ENCODE measurements at regions not wholly inside any gene's neighbourhood (a gene's known extent, or its start where the extent isn't known, plus 50 kb on each side); places are given as distances from the start of the nearest gene placed in this dataset.
"Not testable (repeated sequence)": the region's sequence is repeated elsewhere in the genome, so short reads cannot be mapped to it uniquely, and the experiment has no call there.

GRCh38 chr3:145032791-145033190 lies 1061.2 kb downstream of the DIPK2A start:
- H3K4me3 ChIP-seq (replicated peaks; ENCODE audit: low read depth, low read length), result no peak overlapping the region
- no peak for DNase-seq (ENCODE audit: extremely low read depth, low read depth)
- no peak for TF ChIP-seq CTCF (IDR thresholded peaks at IDR 0.05; ENCODE audit: low read depth, low read length, missing control alignments)

DNA sequence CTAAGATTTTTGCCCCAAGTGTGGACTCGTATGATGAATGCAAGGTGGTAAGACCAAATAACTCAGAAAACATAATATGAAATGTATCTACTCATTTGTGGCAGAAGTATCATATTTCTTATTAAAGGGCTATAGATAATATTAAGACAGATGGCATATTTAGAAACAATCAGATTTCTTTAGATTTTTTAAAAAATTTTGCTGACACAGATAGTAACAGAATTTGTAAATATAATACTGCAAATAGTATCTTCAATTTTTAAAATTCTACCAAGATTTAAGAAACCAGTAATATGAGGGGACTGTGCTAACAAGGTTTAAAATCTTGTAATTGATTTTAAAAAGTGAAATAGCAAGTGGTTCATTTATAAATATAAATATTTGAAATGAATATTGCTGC lies 1064.1 kb downstream of the DIPK2A start:
- no peak for TF ChIP-seq CTCF (IDR thresholded peaks at IDR 0.05; ENCODE audit: low read depth, low read length, missing control alignments)
- H3K4me3 ChIP-seq (replicated peaks; ENCODE audit: low read depth, low read length), result no peak overlapping the region
- DNase-seq (ENCODE audit: extremely low read depth, low read depth), result no peak

DNA sequence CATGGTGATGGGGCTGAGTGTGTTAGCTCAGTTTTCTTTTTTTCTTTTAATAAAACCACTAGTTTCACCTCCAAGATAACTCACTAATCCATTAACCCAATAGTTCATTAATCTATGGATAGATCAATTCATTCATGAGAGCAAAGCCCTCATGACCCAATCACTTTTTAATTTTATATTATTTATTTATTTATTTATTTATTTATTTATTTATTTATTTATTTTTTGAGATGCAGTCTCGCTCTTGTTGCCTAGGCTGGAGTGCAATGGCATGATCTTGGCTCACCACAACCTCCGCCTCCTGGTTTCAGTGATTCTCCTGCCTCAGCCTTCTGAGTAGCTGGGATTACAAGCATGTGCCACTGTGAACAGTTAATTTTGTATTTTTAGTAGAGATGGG lies 1082.4 kb downstream of the DIPK2A start:
- H3K4me3 ChIP-seq (replicated peaks; ENCODE audit: low read depth, low read length); DNase-seq (ENCODE audit: extremely low read depth, low read depth): not testable (repeated sequence)

- no peak for TF ChIP-seq CTCF (IDR thresholded peaks at IDR 0.05; ENCODE audit: low read depth, low read length, missing control alignments)
- H3K4me3 ChIP-seq (replicated peaks; ENCODE audit: low read depth, low read length), result no peak overlapping the region
- DNase-seq (ENCODE audit: extremely low read depth, low read depth), result no peak
These were observed 1083.9 kb downstream of the DIPK2A start for GRCh38 chr3:145055375-145056076.

- H3K4me3 ChIP-seq (replicated peaks; ENCODE audit: low read depth, low read length), result no peak overlapping the region
- DNase-seq (ENCODE audit: extremely low read depth, low read depth), result no peak
- TF ChIP-seq CTCF (IDR thresholded peaks at IDR 0.05; ENCODE audit: low read depth, low read length, missing control alignments), result no peak
These were observed 1086.9 kb downstream of the DIPK2A start for GRCh38 chr3:145058483-145058882.

DNA sequence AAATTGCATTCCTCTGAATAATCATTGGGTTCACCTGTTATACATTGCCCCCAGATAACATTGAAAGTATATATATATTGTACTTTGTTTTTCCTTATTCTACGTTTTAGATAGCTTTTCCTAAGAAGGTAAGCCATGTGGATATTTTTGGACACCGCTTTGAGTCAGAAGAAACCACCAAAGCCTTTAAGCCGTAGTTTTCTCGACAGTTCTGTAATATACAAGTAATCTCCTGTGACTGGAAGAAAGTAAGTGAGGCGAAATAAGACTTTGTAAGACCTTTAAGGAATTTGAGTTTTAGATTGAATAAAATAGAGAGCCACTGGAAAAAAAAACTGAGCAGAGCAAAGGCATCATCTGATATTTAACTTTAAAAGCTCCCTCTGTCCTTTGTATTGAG lies 1092.0 kb downstream of the DIPK2A start:
- no peak for DNase-seq (ENCODE audit: extremely low read depth, low read depth)
- TF ChIP-seq CTCF (IDR thresholded peaks at IDR 0.05; ENCODE audit: low read depth, low read length, missing control alignments), result no peak
- no peak overlapping the region for H3K4me3 ChIP-seq (replicated peaks; ENCODE audit: low read depth, low read length)

- DNase-seq (ENCODE audit: extremely low read depth, low read depth), result no peak
- no peak overlapping the region for H3K4me3 ChIP-seq (replicated peaks; ENCODE audit: low read depth, low read length)
- no peak for TF ChIP-seq CTCF (IDR thresholded peaks at IDR 0.05; ENCODE audit: low read depth, low read length, missing control alignments)
These were observed 1090.2 kb downstream of the PLOD2 start for GRCh38 chr3:145070795-145071194.
